ENCODE measurements at regions not wholly inside any gene's neighbourhood (a gene's known extent, or its start where the extent isn't known, plus 50 kb on each side); places are given as distances from the start of the nearest gene placed in this dataset.

- H3K36me3 ChIP-seq, result no peaks in the 10 kb centered on the region
- no peak for TF ChIP-seq CTCF (IDR thresholded peaks at IDR 0.05; ENCODE audit: low read depth, low read length)
Observed at GRCh38 chr2:180258041-180258537, 251.0 kb upstream of the CWC22 start.

GRCh38 chr2:180257247-180257646 lies 250.2 kb upstream of the CWC22 start:
- H3K27me3 ChIP-seq (ENCODE audit: insufficient read depth, low read depth, severe bottlenecking), result no peaks in the 10 kb centered on the region
- no peaks in the 10 kb centered on the region for H3K36me3 ChIP-seq
- TF ChIP-seq CTCF (IDR thresholded peaks at IDR 0.05; ENCODE audit: low read depth, low read length), result no peak
- no peak overlapping the region for H3K4me3 ChIP-seq (ENCODE audit: low read depth, low read length)
- H3K27ac ChIP-seq, result no peak overlapping the region
- DNase-seq, result no peak
- no peaks in the 10 kb centered on the region for H3K9me3 ChIP-seq (ENCODE audit: severe bottlenecking)

More at GRCh38 chr2:180258041-180258537, 251.0 kb upstream of the CWC22 start:
- no peak overlapping the region for H3K27ac ChIP-seq
- H3K4me3 ChIP-seq (ENCODE audit: low read depth, low read length), result no peak overlapping the region
- H3K9me3 ChIP-seq (ENCODE audit: severe bottlenecking), result no peaks in the 10 kb centered on the region
- no peaks in the 10 kb centered on the region for H3K27me3 ChIP-seq (ENCODE audit: insufficient read depth, low read depth, severe bottlenecking)
- no peak for DNase-seq

- TF ChIP-seq CTCF (IDR thresholded peaks at IDR 0.05; ENCODE audit: low read depth, low read length), result no peak
- Histone ChIP-seq H3K36me3 (no peaks in the 10 kb centered on the region), H3K4me3 (ENCODE audit: low read depth, low read length) (no peak overlapping the region), H3K27me3 (ENCODE audit: insufficient read depth, low read depth, severe bottlenecking) (no peaks in the 10 kb centered on the region), H3K9me3 (ENCODE audit: severe bottlenecking) (no peaks in the 10 kb centered on the region), H3K27ac (no peak overlapping the region)
- no peak for DNase-seq
Observed at GRCh38 chr2:180255981-180256380, 248.9 kb upstream of the CWC22 start.

- no peak for DNase-seq
- no peak overlapping the region for H3K27ac ChIP-seq
- H3K27me3 ChIP-seq (ENCODE audit: insufficient read depth, low read depth, severe bottlenecking), result no peaks in the 10 kb centered on the region
- no peaks in the 10 kb centered on the region for H3K36me3 ChIP-seq
- H3K4me3 ChIP-seq (ENCODE audit: low read depth, low read length), result no peak overlapping the region
- no peak for TF ChIP-seq CTCF (IDR thresholded peaks at IDR 0.05; ENCODE audit: low read depth, low read length)
- H3K9me3 ChIP-seq (ENCODE audit: severe bottlenecking), result no peaks in the 10 kb centered on the region
Observed at GRCh38 chr2:180254872-180255271, 247.8 kb upstream of the CWC22 start.

- Histone ChIP-seq H3K27me3 (ENCODE audit: insufficient read depth, low read depth, severe bottlenecking) (no peaks in the 10 kb centered on the region), H3K36me3 (no peaks in the 10 kb centered on the region), H3K4me3 (ENCODE audit: low read depth, low read length) (no peak overlapping the region), H3K9me3 (ENCODE audit: severe bottlenecking) (no peaks in the 10 kb centered on the region), H3K27ac (no peak overlapping the region)
- no peak for TF ChIP-seq CTCF (IDR thresholded peaks at IDR 0.05; ENCODE audit: low read depth, low read length)
- no peak for DNase-seq
Observed at GRCh38 chr2:180247658-180248057, 240.6 kb upstream of the CWC22 start.

GRCh38 chr2:180246268-180246667 lies 239.2 kb upstream of the CWC22 start:
- H3K27ac ChIP-seq, result no peak overlapping the region
- H3K4me3 ChIP-seq (ENCODE audit: low read depth, low read length), result no peak overlapping the region
- no peaks in the 10 kb centered on the region for H3K9me3 ChIP-seq (ENCODE audit: severe bottlenecking)
- TF ChIP-seq CTCF (IDR thresholded peaks at IDR 0.05; ENCODE audit: low read depth, low read length), result no peak
- H3K36me3 ChIP-seq, result no peaks in the 10 kb centered on the region
- no peaks in the 10 kb centered on the region for H3K27me3 ChIP-seq (ENCODE audit: insufficient read depth, low read depth, severe bottlenecking)
- DNase-seq, result no peak

Measured in WERI-Rb-1 (cell line).